ENCODE measurements at regions not wholly inside any gene's neighbourhood (a gene's known extent, or its start where the extent isn't known, plus 50 kb on each side); places are given as distances from the start of the nearest gene placed in this dataset.

- TF ChIP-seq POLR2A (IDR thresholded peaks at IDR 0.05; ENCODE audit: low read depth) (no peak), CTCF (IDR thresholded peaks at IDR 0.05) (no peak), EP300 (IDR thresholded peaks at IDR 0.05) (no peak)
Observed at GRCh38 chr4:60396341-60397049, 803.6 kb upstream of the ADGRL3 start.
